ENCODE measurements at regions not wholly inside any gene's neighbourhood (a gene's known extent, or its start where the extent isn't known, plus 50 kb on each side); places are given as distances from the start of the nearest gene placed in this dataset.

DNA sequence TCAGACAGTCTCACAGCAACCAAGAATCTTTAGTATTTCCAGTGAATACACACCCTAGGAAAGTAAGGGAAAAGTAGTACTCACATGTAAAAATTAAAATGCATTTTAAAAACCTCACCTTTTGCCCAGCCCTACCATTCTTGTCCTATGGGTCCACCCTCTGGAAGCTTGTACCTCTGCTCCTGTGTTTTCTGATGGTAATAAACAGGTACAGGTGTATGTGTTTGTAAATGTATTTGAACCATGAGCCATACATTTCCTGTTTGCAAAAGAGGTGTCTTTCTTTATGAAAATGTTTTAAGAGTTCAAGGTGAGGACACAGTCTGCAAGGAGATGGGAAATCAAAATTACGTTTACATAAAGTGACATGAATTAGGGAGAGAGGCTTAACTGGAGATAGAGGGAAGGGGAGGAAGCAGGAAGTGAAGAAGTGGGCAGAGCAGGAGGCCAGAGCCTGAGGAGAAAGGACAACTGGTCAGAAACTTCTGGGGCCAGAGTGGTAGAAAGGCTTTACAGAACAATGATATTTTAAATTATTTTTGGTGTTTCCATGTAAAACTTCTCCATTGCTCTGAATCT lies 52.0 kb upstream of the IVNS1ABP start:
- DNase-seq (ENCODE audit: low read depth in 2 of 2) = no peak

DNA sequence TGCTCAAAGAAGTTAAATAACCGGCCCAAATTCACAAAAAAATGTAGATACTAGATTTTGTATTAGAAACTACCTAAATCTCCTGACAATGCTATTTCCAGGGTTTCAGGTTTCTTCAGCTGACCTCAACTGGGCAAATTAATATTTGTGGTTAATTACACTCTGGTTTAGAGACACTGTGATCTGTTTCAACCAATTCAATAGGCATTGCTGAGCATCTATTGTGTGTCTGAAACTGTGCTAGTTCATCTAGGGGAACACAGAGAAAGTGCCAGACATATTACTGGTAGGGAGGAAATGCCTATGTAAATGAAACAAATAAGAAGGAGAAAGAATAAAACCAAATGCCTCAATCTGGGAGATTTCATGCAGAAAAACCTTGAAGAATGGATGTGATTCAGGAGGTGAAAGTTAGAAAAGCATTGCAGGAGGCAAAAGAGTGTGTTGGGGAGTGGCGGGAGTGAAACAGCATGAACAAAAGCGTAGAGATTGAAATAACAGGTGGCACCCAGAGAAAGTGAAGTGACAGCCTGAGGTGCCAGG lies 51.3 kb upstream of the IVNS1ABP start:
- no peak for DNase-seq (ENCODE audit: low read depth in 2 of 2)

DNA sequence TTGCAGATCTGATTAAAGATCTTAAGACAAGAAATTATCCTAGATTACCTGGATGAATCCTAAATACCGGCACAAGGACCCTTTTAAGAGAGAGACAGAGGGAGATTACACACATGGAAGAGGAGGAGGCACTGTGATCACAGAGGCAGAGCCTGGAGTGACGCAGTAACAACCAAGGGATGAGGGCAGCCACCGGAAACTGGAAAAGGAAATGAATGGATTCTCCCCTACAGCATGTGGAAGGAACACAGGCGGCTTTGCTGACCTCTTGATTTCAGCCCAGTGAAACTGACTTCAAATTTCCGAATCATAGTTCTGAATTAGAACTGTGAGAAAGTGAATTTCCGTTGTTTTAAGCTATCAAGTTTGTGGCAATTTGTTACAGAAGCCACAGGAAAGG lies 50.2 kb upstream of the IVNS1ABP start:
- no peak for DNase-seq (ENCODE audit: low read depth in 2 of 2)
